BJ (cell line): ENCODE measurements at regions not wholly inside any gene's neighbourhood (a gene's known extent, or its start where the extent isn't known, plus 50 kb on each side); places are given as distances from the start of the nearest gene placed in this dataset.
"Not testable (repeated sequence)": the region's sequence is repeated elsewhere in the genome, so short reads cannot be mapped to it uniquely, and the experiment has no call there.

ENCODE experiments used
- CTCF ChIA-PET: fragments of 350-600 bp; formaldehyde crosslinking; extraction: SDS; loops from one replicate; lab custom pipeline; 2021; ENCODE audit warnings: antibody characterized with exemption, inconsistent platforms; lab: Yijun Ruan, JAX
- POLR2A ChIA-PET: fragments of 300-600 bp; sonication (Branson Sonifier 250); formaldehyde crosslinking; extraction: SDS; loops from one replicate; lab custom pipeline; 2021; ENCODE audit warnings: antibody characterized with exemption; lab: Charles Lee
- DNase-seq: peaks from one replicate; pipeline ENCODE4 v3.0.0-alpha.2; 2011; ENCODE audit warnings: low read depth
- H3K27me3 ChIP-seq: 2 replicates; pipeline ENCODE4 v1.6.0; 2011; ENCODE audit warnings: low read length; ENCODE audit not compliant: control insufficient read depth, insufficient read depth
- H3K36me3 ChIP-seq: 2 replicates; pipeline ENCODE4 v1.5.1; 2011; ENCODE audit warnings: low read length; ENCODE audit not compliant: control insufficient read depth, insufficient read depth
- H3K4me3 ChIP-seq: 2 replicates; pipeline ENCODE4 v1.5.1; 2011; ENCODE audit warnings: low read depth, mild to moderate bottlenecking, control low read depth, low read length
- CTCF ChIP-seq: IDR thresholded peaks from 2 replicates; pipeline ENCODE4 v1.5.1; 2011; ENCODE audit warnings: low read depth, mild to moderate bottlenecking, control low read depth, inconsistent platforms, low read length, moderate library complexity; ENCODE audit not compliant: insufficient read depth

GRCh38 chr7:25596443-25596842 lies 368.2 kb upstream of the NPVF start:
- no peaks in the 10 kb centered on the region for H3K36me3 ChIP-seq
- ChIA-PET CTCF (no interaction called here), POLR2A (no interaction called here)
- no peak overlapping the region for H3K4me3 ChIP-seq
- no peak for TF ChIP-seq CTCF
- DNase-seq = no peak
- no peaks in the 10 kb centered on the region for H3K27me3 ChIP-seq

- POLR2A ChIA-PET = no interaction called here
- TF ChIP-seq CTCF = no peak
- Histone ChIP-seq H3K27me3 (no peaks in the 10 kb centered on the region), H3K4me3 (no peak overlapping the region), H3K36me3 (no peaks in the 10 kb centered on the region)
- CTCF ChIA-PET = no interaction called here
- no peak for DNase-seq
Observed at GRCh38 chr7:25597946-25598345, 369.7 kb upstream of the NPVF start.

- TF ChIP-seq CTCF = no peak
- Histone ChIP-seq H3K4me3 (no peak overlapping the region), H3K27me3 (no peaks in the 10 kb centered on the region), H3K36me3 (no peaks in the 10 kb centered on the region)
- CTCF ChIA-PET = interaction anchor here (1.4 kb wide), 1 partner anchor 9 kb away, joined by 3 read pairs; no protein-coding TSS in a partner anchor
- no peak for DNase-seq
- POLR2A ChIA-PET = no interaction called here
Observed at GRCh38 chr7:25598765-25599164, 370.5 kb upstream of the NPVF start.

GRCh38 chr7:25600262-25600920 lies 372.1 kb upstream of the NPVF start:
- no peaks in the 10 kb centered on the region for H3K27me3 ChIP-seq
- no peak for TF ChIP-seq CTCF
- ChIA-PET POLR2A (no interaction called here), CTCF (interaction anchor here (1.3 to 1.4 kb wide), 2 partner anchors 10 to 11 kb away, joined by 3 to 4 read pairs; no protein-coding TSS in a partner anchor)
- DNase-seq = no peak
- no peak overlapping the region for H3K4me3 ChIP-seq
- H3K36me3 ChIP-seq = no peaks in the 10 kb centered on the region

GRCh38 chr7:25602730-25603426 lies 374.6 kb upstream of the NPVF start:
- POLR2A ChIA-PET, H3K36me3 ChIP-seq, DNase-seq, H3K4me3 ChIP-seq, H3K27me3 ChIP-seq, CTCF ChIA-PET: not testable (repeated sequence)

- H3K4me3 ChIP-seq, DNase-seq, H3K36me3 ChIP-seq, CTCF ChIA-PET, POLR2A ChIA-PET, H3K27me3 ChIP-seq: not testable (repeated sequence)
Observed at GRCh38 chr7:25603427-25603740, 375.1 kb upstream of the NPVF start.
